CD4-positive, alpha-beta memory T cell (primary cell): ENCODE measurements at regions not wholly inside any gene's neighbourhood (a gene's known extent, or its start where the extent isn't known, plus 50 kb on each side); places are given as distances from the start of the nearest gene placed in this dataset.

ENCODE experiments used
- CTCF ChIA-PET: fragments of 350-600 bp; sonication (Branson Sonifier 250); formaldehyde crosslinking; loops from one replicate; lab custom pipeline; 2021; ENCODE audit warnings: inconsistent platforms; ENCODE audit not compliant: partially characterized antibody; lab: Charles Lee
- POLR2A ChIA-PET: fragments of 350-600 bp; sonication (Branson Sonifier 250); formaldehyde crosslinking; loops from one replicate; lab custom pipeline; 2021; ENCODE audit not compliant: partially characterized antibody; lab: Charles Lee
- DNase-seq, 5 donors: peaks; one replicate each; pipeline versions ENCODE4 v3.0.0 to v3.0.0-alpha.2; 2020 to 2022; ENCODE audit warnings: mixed read lengths in 1 of 5
- H3K27ac ChIP-seq: one replicate; pipeline ENCODE4 v1.7.0; 2013; ENCODE audit warnings: low read depth, low read length
- H3K27me3 ChIP-seq: 2 replicates; pipeline ENCODE4 v1.7.0; 2013; ENCODE audit warnings: mild to moderate bottlenecking, low read length, moderate library complexity; ENCODE audit not compliant: insufficient read depth
- H3K36me3 ChIP-seq: 2 replicates; pipeline ENCODE4 v1.7.0; 2013; ENCODE audit warnings: mild to moderate bottlenecking, low read length, moderate library complexity; ENCODE audit not compliant: insufficient read depth
- H3K4me1 ChIP-seq: 2 replicates; pipeline ENCODE4 v1.7.0; 2013; ENCODE audit warnings: mild to moderate bottlenecking, low read length, moderate library complexity; ENCODE audit not compliant: insufficient read depth
- H3K4me3 ChIP-seq, 2 donors: one replicate each; pipeline ENCODE4 v1.7.0; 2013; ENCODE audit warnings: low read length in 2 of 2, mild to moderate bottlenecking in 1 of 2
- H3K9me3 ChIP-seq, 2 donors: one replicate each; pipeline ENCODE4 v1.7.0; 2013; ENCODE audit warnings: low read length in 2 of 2, control low read depth in 1 of 2; ENCODE audit not compliant: control insufficient read depth in 1 of 2
- H3K27ac Mint-ChIP-seq, 7 donors: one replicate each; pipeline ENCODE4 v1.8.0; 2020 to 2021; ENCODE audit warnings: mixed read lengths in 7 of 7, mild to moderate bottlenecking in 6 of 7, inconsistent platforms in 3 of 7, moderate library complexity in 3 of 7
- H3K27me3 Mint-ChIP-seq, 2 donors: one replicate each; pipeline ENCODE4 v1.8.0; 2020 to 2021; ENCODE audit warnings: mixed read lengths in 2 of 2
- H3K36me3 Mint-ChIP-seq, 2 donors: one replicate each; pipeline ENCODE4 v1.8.0; 2020 to 2021; ENCODE audit warnings: mixed read lengths in 2 of 2, inconsistent platforms in 1 of 2, mild to moderate bottlenecking in 1 of 2
- H3K4me1 Mint-ChIP-seq, 4 donors: one replicate each; pipeline ENCODE4 v1.8.0; 2020 to 2021; ENCODE audit warnings: mixed read lengths in 4 of 4, mild to moderate bottlenecking in 1 of 4
- H3K4me3 Mint-ChIP-seq, 8 donors: one replicate each; pipeline ENCODE4 v1.8.0; 2020 to 2021; ENCODE audit warnings: mixed read lengths in 8 of 8, mild to moderate bottlenecking in 7 of 8, moderate library complexity in 6 of 8, inconsistent platforms in 3 of 8
- H3K9me3 Mint-ChIP-seq, 8 donors: one replicate each; pipeline ENCODE4 v1.8.0; 2020 to 2021; ENCODE audit warnings: mixed read lengths in 8 of 8, mild to moderate bottlenecking in 5 of 8, inconsistent platforms in 3 of 8, moderate library complexity in 1 of 8
- intact Hi-C: fragments of 100-400 bp; cut with micrococcal nuclease; formaldehyde crosslinking; loops from one replicate; pipeline ENCODE4 v1.15.1; 2023

DNA sequence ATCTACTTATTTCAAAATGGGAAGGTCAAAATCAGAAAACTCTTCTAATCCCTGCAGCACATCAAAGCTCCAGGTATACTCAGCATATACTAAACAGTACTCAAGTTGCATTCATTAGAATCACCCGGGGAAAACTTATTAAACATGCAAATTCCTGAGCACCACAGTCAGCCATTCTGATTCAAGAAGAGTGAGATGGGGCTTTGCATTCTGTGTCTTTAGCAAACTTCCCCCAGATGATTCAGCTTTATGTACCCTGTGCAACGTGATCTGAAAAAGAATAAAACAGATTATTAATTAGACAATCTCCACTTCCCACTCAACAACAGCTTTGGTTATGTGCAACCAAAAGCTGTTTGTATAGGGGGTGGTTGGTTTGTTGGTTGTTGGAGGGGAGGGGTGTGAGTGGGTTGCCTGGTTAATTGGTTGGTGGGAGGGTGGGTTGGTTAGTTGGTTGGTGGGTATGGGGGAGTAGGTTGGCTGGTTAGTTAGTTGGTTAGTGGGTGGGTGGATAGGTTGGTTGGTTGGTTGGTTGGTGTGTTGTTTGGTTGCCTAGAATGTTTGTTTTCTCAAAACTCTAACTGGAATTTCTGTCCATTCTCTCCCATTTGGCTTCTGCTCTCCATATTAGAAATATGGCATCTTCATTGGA is 112.5 kb upstream of the AGAP1 start:
- intact Hi-C loops, result no loop called here
- H3K4me3 Mint-ChIP-seq, result no peak overlapping the region
- H3K27me3 ChIP-seq, result no peaks in the 10 kb centered on the region
- POLR2A ChIA-PET, result no interaction called here
- DNase-seq, result no peak
- H3K4me3 ChIP-seq, result no peak overlapping the region
- no peak overlapping the region for H3K27ac ChIP-seq
- H3K27ac Mint-ChIP-seq, result no peak overlapping the region
- H3K9me3 Mint-ChIP-seq, result peaks cover 0 to 1% (median 0%) of the 10 kb centered on the region in 8 donors
- H3K27me3 Mint-ChIP-seq, result peaks cover 5 to 12% of the 10 kb centered on the region in 2 donors
- H3K4me1 ChIP-seq, result no peaks in the 10 kb centered on the region
- CTCF ChIA-PET, result no interaction called here
- no peaks in the 10 kb centered on the region for H3K36me3 Mint-ChIP-seq
- peaks cover 0 to 2% (median 0%) of the 10 kb centered on the region in 4 donors for H3K4me1 Mint-ChIP-seq
- H3K9me3 ChIP-seq, result no peaks in the 10 kb centered on the region
- H3K36me3 ChIP-seq, result no peaks in the 10 kb centered on the region

DNA sequence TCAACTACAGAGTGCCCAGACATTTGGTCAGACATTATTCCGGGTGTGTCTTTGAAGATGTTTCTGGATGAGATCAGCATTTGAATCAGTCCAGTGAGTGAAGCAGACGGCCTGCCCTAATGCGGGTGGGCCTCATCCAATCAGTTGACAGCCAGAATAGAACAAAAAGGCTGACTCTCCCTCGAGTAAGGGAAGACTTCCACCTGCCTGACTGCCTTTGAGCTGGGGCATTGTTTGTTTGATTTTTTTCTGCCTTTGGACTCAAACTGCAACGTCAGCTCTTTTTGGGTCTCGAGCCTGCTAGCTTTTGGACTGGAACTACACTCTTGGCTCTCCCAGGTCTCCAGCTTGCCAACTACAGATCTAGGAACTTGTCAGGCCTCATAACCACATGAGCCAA is 111.7 kb upstream of the AGAP1 start:
- ChIA-PET CTCF (no interaction called here), POLR2A (no interaction called here)
- Histone ChIP-seq H3K36me3 (no peaks in the 10 kb centered on the region), H3K27me3 (no peaks in the 10 kb centered on the region), H3K4me3 (no peak overlapping the region), H3K9me3 (no peaks in the 10 kb centered on the region), H3K27ac (no peak overlapping the region), H3K4me1 (no peaks in the 10 kb centered on the region)
- intact Hi-C loops, result no loop called here
- Mint-ChIP-seq H3K27ac (no peak overlapping the region), H3K4me3 (no peak overlapping the region), H3K4me1 (peaks cover 0 to 1% (median 0%) of the 10 kb centered on the region in 4 donors), H3K36me3 (no peaks in the 10 kb centered on the region), H3K9me3 (peaks cover 0 to 1% (median 0%) of the 10 kb centered on the region in 8 donors), H3K27me3 (peaks cover 5 to 11% of the 10 kb centered on the region in 2 donors)
- DNase-seq, result no peak

DNA sequence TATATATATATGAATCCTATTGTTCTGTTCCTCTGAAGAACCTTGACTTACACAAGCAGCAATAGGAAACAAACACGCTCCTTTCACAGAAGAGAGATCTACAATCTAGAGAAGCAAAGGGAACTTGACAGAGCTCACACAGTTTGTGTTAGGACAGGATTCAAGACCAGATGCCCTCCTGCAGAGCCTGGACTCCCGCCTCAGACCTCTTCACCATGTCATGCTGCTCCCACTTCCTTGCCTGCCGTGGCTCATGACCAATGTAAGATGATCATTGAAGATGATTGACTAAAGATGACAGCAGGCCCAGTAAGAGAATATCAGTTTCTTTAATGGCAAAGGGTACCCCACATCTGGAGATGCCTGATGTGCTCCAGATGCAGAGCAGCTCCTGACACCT is 111.2 kb upstream of the AGAP1 start:
- Mint-ChIP-seq H3K27ac (no peak overlapping the region), H3K27me3 (peaks cover 5 to 10% of the 10 kb centered on the region in 2 donors), H3K9me3 (peaks cover 0 to 1% (median 0%) of the 10 kb centered on the region in 8 donors), H3K4me1 (no peaks in the 10 kb centered on the region), H3K36me3 (no peaks in the 10 kb centered on the region), H3K4me3 (no peak overlapping the region)
- ChIA-PET CTCF (no interaction called here), POLR2A (no interaction called here)
- Histone ChIP-seq H3K27me3 (no peaks in the 10 kb centered on the region), H3K4me3 (no peak overlapping the region), H3K36me3 (no peaks in the 10 kb centered on the region), H3K4me1 (no peaks in the 10 kb centered on the region), H3K9me3 (no peaks in the 10 kb centered on the region), H3K27ac (no peak overlapping the region)
- no peak for DNase-seq
- intact Hi-C loops, result no loop called here

DNA sequence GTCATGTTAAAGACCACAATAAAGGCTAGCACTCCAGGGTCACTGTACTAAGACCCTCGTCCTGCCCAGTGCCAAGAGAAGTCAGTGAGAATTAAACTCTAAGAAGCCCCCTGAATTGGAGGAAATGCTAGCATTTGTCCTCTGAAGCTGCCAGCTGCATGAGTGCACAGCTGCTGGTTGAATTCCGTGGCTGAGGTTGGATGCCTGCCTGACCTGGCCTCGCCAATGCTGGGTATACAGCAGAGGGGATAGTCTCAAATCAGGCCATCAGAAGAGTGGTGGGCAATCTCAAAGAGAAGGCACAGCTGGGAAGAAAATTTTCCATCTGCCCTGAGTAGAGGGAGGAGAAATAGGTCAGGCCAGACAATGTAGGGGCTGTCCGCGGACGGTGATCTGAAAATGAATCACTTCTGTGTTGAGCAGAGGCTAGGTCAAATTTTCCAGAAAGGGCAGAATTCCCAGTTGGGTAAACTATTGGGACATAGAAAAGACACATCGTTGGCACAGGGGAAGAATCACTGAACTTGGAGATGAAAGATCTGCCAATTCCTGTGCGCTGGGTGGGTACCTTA is 110.5 kb upstream of the AGAP1 start:
- ChIA-PET POLR2A (no interaction called here), CTCF (no interaction called here)
- Mint-ChIP-seq H3K4me1 (no peaks in the 10 kb centered on the region), H3K27me3 (peaks cover 4 to 6% of the 10 kb centered on the region in 2 donors), H3K4me3 (no peak overlapping the region), H3K27ac (no peak overlapping the region), H3K9me3 (peaks cover 0 to 1% (median 0%) of the 10 kb centered on the region in 8 donors), H3K36me3 (no peaks in the 10 kb centered on the region)
- DNase-seq, result no peak
- Histone ChIP-seq H3K4me1 (no peaks in the 10 kb centered on the region), H3K4me3 (no peak overlapping the region), H3K27ac (no peak overlapping the region), H3K27me3 (no peaks in the 10 kb centered on the region), H3K36me3 (no peaks in the 10 kb centered on the region), H3K9me3 (no peaks in the 10 kb centered on the region)
- intact Hi-C loops, result no loop called here

DNA sequence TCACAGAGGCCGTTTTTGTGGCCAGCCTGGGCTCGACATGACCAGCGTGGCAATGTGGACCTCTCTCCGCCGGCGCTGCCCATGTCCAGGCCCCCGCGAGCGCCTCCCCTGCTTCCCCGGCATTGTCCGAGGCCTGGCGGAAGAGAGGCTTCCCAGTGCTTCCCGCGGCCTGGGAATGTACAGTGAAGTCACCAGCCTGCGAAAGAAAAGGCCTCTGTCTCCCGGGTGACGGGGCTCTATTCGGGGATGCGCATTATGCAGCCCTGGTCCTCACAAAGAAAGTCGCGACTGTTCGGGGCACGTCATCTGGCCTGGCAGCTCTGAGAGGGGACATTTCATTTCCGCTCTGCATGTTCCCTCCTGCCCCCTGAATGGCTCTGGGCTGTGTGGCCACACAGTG is 109.2 kb upstream of the AGAP1 start:
- Mint-ChIP-seq H3K27ac (peak overlapping the region in 1 of 7 donors; percentile 25), H3K27me3 (peaks cover 0 to 6% of the 10 kb centered on the region in 2 donors), H3K4me3 (no peak overlapping the region), H3K36me3 (no peaks in the 10 kb centered on the region), H3K9me3 (peaks cover 0 to 1% (median 0%) of the 10 kb centered on the region in 8 donors), H3K4me1 (peaks cover 0 to 2% (median 0%) of the 10 kb centered on the region in 4 donors)
- Histone ChIP-seq H3K27ac (no peak overlapping the region), H3K4me3 (no peak overlapping the region), H3K27me3 (no peaks in the 10 kb centered on the region), H3K9me3 (no peaks in the 10 kb centered on the region), H3K36me3 (no peaks in the 10 kb centered on the region), H3K4me1 (peaks cover 2% of the 10 kb centered on the region)
- DNase-seq, result no peak
- CTCF ChIA-PET, result no interaction called here
- intact Hi-C loops, result no loop called here
- POLR2A ChIA-PET, result no interaction called here

DNA sequence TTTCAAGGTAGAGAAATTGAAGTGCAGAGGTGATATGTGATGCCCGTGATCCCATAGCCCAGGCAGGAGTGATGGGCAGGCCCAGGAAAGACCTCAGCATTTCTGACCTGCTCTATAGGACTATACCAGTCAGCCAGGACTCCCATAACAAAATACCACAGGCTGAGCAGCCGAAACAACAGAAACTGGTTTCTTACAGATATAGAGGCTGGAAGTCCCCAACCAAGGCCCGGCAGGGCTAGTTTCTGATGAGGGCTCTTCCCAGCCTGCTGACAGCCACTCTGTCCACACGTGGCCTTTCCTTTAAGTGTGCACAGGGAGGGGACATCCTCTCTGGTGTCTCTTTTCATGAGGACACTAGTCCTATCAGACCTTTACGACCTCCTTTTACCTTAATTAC is 104.2 kb upstream of the AGAP1 start:
- Mint-ChIP-seq H3K27ac (no peak overlapping the region), H3K4me3 (peak overlapping the region in 1 of 8 donors; percentile 37), H3K9me3 (peaks cover 0 to 2% (median 0%) of the 10 kb centered on the region in 8 donors), H3K4me1 (peaks cover 10 to 14% (median 12%) of the 10 kb centered on the region in 4 donors), H3K36me3 (no peaks in the 10 kb centered on the region), H3K27me3 (peaks cover 0 to 2% of the 10 kb centered on the region in 2 donors)
- Histone ChIP-seq H3K4me1 (peaks cover 19% of the 10 kb centered on the region), H3K36me3 (no peaks in the 10 kb centered on the region), H3K27me3 (no peaks in the 10 kb centered on the region), H3K27ac (no peak overlapping the region), H3K9me3 (no peaks in the 10 kb centered on the region), H3K4me3 (no peak overlapping the region)
- intact Hi-C loops, result no loop called here
- POLR2A ChIA-PET, result no interaction called here
- CTCF ChIA-PET, result no interaction called here
- DNase-seq, result no peak

- Mint-ChIP-seq H3K27me3 (peaks cover 2% of the 10 kb centered on the region in 2 donors), H3K27ac (peak overlapping the region; percentile 3 to 74 (median 23)), H3K4me3 (peak overlapping the region; percentile 5 to 71 (median 63)), H3K9me3 (peaks cover 0 to 2% (median 0%) of the 10 kb centered on the region in 8 donors), H3K4me1 (peaks cover 10 to 14% (median 12%) of the 10 kb centered on the region in 4 donors), H3K36me3 (no peaks in the 10 kb centered on the region)
- ChIA-PET CTCF (no interaction called here), POLR2A (no interaction called here)
- peaks cover 19% of the 10 kb centered on the region for H3K4me1 ChIP-seq
- H3K4me3 ChIP-seq, result peak overlapping the region in 1 of 2 donors; percentile 24
- no peaks in the 10 kb centered on the region for H3K9me3 ChIP-seq
- DNase-seq, result peak; percentile 52 to 75 (median 65)
- intact Hi-C loops, result no loop called here
- H3K36me3 ChIP-seq, result no peaks in the 10 kb centered on the region
- no peaks in the 10 kb centered on the region for H3K27me3 ChIP-seq
- H3K27ac ChIP-seq, result no peak overlapping the region
These were observed 103.6 kb upstream of the AGAP1 start for GRCh38 chr2:235390108-235390815.
